ENCODE measurements at regions not wholly inside any gene's neighbourhood (a gene's known extent, or its start where the extent isn't known, plus 50 kb on each side); places are given as distances from the start of the nearest gene placed in this dataset.

GRCh38 chr6:74756923-74757322 is 448.9 kb downstream of the COL12A1 start:
- ATAC-seq (ENCODE audit: insufficient number of reproducible peaks, low FRiP score, low read depth) = no peak
- no peak for TF ChIP-seq CTCF (IDR thresholded peaks at IDR 0.05)
- Histone ChIP-seq H3K27ac (no peak overlapping the region), H3K4me1 (ENCODE audit: control insufficient read depth in 1 of 2, low read depth in 2 of 2) (no peaks in the 10 kb centered on the region), H3K27me3 (replicated peaks; ENCODE audit: insufficient read depth) (no peaks in the 10 kb centered on the region), H3K9me3 (no peaks in the 10 kb centered on the region), H3K36me3 (no peaks in the 10 kb centered on the region), H3K4me3 (no peak overlapping the region)
- DNase-seq (ENCODE audit: low spot score) = no peak

- H3K9me3 ChIP-seq = no peaks in the 10 kb centered on the region
- no peaks in the 10 kb centered on the region for H3K27me3 ChIP-seq (replicated peaks; ENCODE audit: insufficient read depth)
- TF ChIP-seq CTCF (IDR thresholded peaks at IDR 0.05) = no peak
- no peaks in the 10 kb centered on the region for H3K4me1 ChIP-seq (ENCODE audit: control insufficient read depth in 1 of 2, low read depth in 2 of 2)
- H3K27ac ChIP-seq = no peak overlapping the region
- no peak for DNase-seq (ENCODE audit: low spot score)
- H3K4me3 ChIP-seq = no peak overlapping the region
- no peak for ATAC-seq (ENCODE audit: insufficient number of reproducible peaks, low FRiP score, low read depth)
- no peaks in the 10 kb centered on the region for H3K36me3 ChIP-seq
Observed at GRCh38 chr6:74755778-74756177, 450.1 kb downstream of the COL12A1 start.

- TF ChIP-seq CTCF (IDR thresholded peaks at IDR 0.05) = no peak
- Histone ChIP-seq H3K4me1 (ENCODE audit: control insufficient read depth in 1 of 2, low read depth in 2 of 2) (peaks cover 0 to 2% of the 10 kb centered on the region in 2 donors), H3K9me3 (no peaks in the 10 kb centered on the region), H3K27ac (no peak overlapping the region), H3K4me3 (no peak overlapping the region), H3K27me3 (replicated peaks; ENCODE audit: insufficient read depth) (no peaks in the 10 kb centered on the region), H3K36me3 (no peaks in the 10 kb centered on the region)
- no peak for ATAC-seq (ENCODE audit: insufficient number of reproducible peaks, low FRiP score, low read depth)
- no peak for DNase-seq (ENCODE audit: low spot score)
Observed at GRCh38 chr6:74755196-74755595, 450.7 kb downstream of the COL12A1 start.

- DNase-seq (ENCODE audit: low spot score) = no peak
- H3K27ac ChIP-seq = no peak overlapping the region
- no peak for ATAC-seq (ENCODE audit: insufficient number of reproducible peaks, low FRiP score, low read depth)
- no peak for TF ChIP-seq CTCF (IDR thresholded peaks at IDR 0.05)
- no peaks in the 10 kb centered on the region for H3K36me3 ChIP-seq
- H3K4me3 ChIP-seq = no peak overlapping the region
- H3K9me3 ChIP-seq = no peaks in the 10 kb centered on the region
- no peaks in the 10 kb centered on the region for H3K27me3 ChIP-seq (replicated peaks; ENCODE audit: insufficient read depth)
- peaks cover 0 to 13% of the 10 kb centered on the region in 2 donors for H3K4me1 ChIP-seq (ENCODE audit: control insufficient read depth in 1 of 2, low read depth in 2 of 2)
Observed at GRCh38 chr6:74753883-74754600, 451.8 kb downstream of the COL12A1 start.

GRCh38 chr6:74752303-74752702 is 453.6 kb downstream of the COL12A1 start:
- Histone ChIP-seq H3K4me1 (ENCODE audit: control insufficient read depth in 1 of 2, low read depth in 2 of 2) (peaks cover 0 to 13% of the 10 kb centered on the region in 2 donors), H3K36me3 (no peaks in the 10 kb centered on the region), H3K27me3 (replicated peaks; ENCODE audit: insufficient read depth) (no peaks in the 10 kb centered on the region), H3K27ac (no peak overlapping the region), H3K4me3 (no peak overlapping the region), H3K9me3 (no peaks in the 10 kb centered on the region)
- DNase-seq (ENCODE audit: low spot score) (no peak), ATAC-seq (ENCODE audit: insufficient number of reproducible peaks, low FRiP score, low read depth) (no peak)
- no peak for TF ChIP-seq CTCF (IDR thresholded peaks at IDR 0.05)

Measured in thoracic aorta (tissue), 2 donors.